Thymus (tissue), 11 donors: ENCODE measurements at regions not wholly inside any gene's neighbourhood (a gene's known extent, or its start where the extent isn't known, plus 50 kb on each side); places are given as distances from the start of the nearest gene placed in this dataset.

Source experiments
- DNase-seq, 9 donors: peaks; one replicate each; pipeline ENCODE4 v3.0.0-alpha.2; 2013; ENCODE audit warnings: low spot score in 9 of 9, low read depth in 6 of 9, missing footprints in 1 of 9
- H3K27ac ChIP-seq, 2 donors: one replicate each; pipeline ENCODE4 v1.5.1; 2013; ENCODE audit warnings: control low read depth in 1 of 2, low read depth in 1 of 2, low read length in 1 of 2, mild to moderate bottlenecking in 1 of 2, moderate library complexity in 1 of 2
- H3K27me3 ChIP-seq, 2 donors: one replicate each; pipeline ENCODE4 v1.5.1; 2013; ENCODE audit warnings: low read length in 1 of 2; ENCODE audit not compliant: control insufficient read depth in 2 of 2, insufficient read depth in 1 of 2
- H3K36me3 ChIP-seq, 2 donors: one replicate each; pipeline ENCODE4 v1.5.1; 2013; ENCODE audit warnings: low read length in 1 of 2, mild to moderate bottlenecking in 1 of 2, moderate library complexity in 1 of 2; ENCODE audit not compliant: control insufficient read depth in 2 of 2, insufficient read depth in 2 of 2
- H3K4me1 ChIP-seq, 2 donors: one replicate each; pipeline ENCODE4 v1.5.1; 2013; ENCODE audit warnings: low read length in 2 of 2; ENCODE audit not compliant: control insufficient read depth in 2 of 2, insufficient read depth in 2 of 2
- H3K4me3 ChIP-seq, 2 donors: one replicate each; pipeline ENCODE4 v1.5.1; 2013; ENCODE audit warnings: low read length in 2 of 2, control low read depth in 1 of 2, mild to moderate bottlenecking in 1 of 2
- H3K9me3 ChIP-seq, 2 donors: one replicate each; pipeline ENCODE4 v1.5.1; 2013; ENCODE audit warnings: low read length in 1 of 2, mild to moderate bottlenecking in 1 of 2; ENCODE audit not compliant: control insufficient read depth in 2 of 2, insufficient read depth in 1 of 2
- WGBS: extraction: QIAGEN DNeasy Blood & Tissue Kit; methylation state at CpG from one replicate; pipeline ENCODE4 v1.1.7; 2013; 5-methylcytosine and 5-hydroxymethylcytosine counted together
- donor health status: healthy.

- H3K4me3 ChIP-seq = no peak overlapping the region
- no peaks in the 10 kb centered on the region for H3K9me3 ChIP-seq
- WGBS = 75% methylated on average over 4 of the region's 4 CpGs
- no peak for DNase-seq
- H3K36me3 ChIP-seq = no peaks in the 10 kb centered on the region
- H3K27ac ChIP-seq = no peak overlapping the region
- H3K4me1 ChIP-seq = no peaks in the 10 kb centered on the region
- no peaks in the 10 kb centered on the region for H3K27me3 ChIP-seq
These were observed 919.3 kb downstream of the CDH11 start for GRCh38 chr16:64202571-64202970.

- 46% methylated on average over 1 of the region's 1 CpG for WGBS
- H3K27me3 ChIP-seq = no peaks in the 10 kb centered on the region
These were observed 925.4 kb downstream of the CDH11 start for GRCh38 chr16:64196444-64196843.

GRCh38 chr16:64185954-64186353 lies 935.9 kb downstream of the CDH11 start:
- Histone ChIP-seq H3K27ac (no peak overlapping the region), H3K4me1 (no peaks in the 10 kb centered on the region), H3K4me3 (no peak overlapping the region), H3K27me3 (no peaks in the 10 kb centered on the region), H3K36me3 (no peaks in the 10 kb centered on the region), H3K9me3 (no peaks in the 10 kb centered on the region)
- WGBS = 91% methylated on average over 3 of the region's 3 CpGs
- no peak for DNase-seq

More at GRCh38 chr16:64196444-64196843, 925.4 kb downstream of the CDH11 start:
- H3K4me1 ChIP-seq = no peaks in the 10 kb centered on the region
- no peak overlapping the region for H3K27ac ChIP-seq
- DNase-seq = no peak
- no peaks in the 10 kb centered on the region for H3K9me3 ChIP-seq
- H3K4me3 ChIP-seq = no peak overlapping the region
- H3K36me3 ChIP-seq = no peaks in the 10 kb centered on the region

- Histone ChIP-seq H3K4me1 (no peaks in the 10 kb centered on the region), H3K27ac (no peak overlapping the region), H3K9me3 (no peaks in the 10 kb centered on the region), H3K4me3 (no peak overlapping the region), H3K36me3 (no peaks in the 10 kb centered on the region), H3K27me3 (no peaks in the 10 kb centered on the region)
- DNase-seq = no peak
These were observed 937.7 kb downstream of the CDH11 start for GRCh38 chr16:64184156-64184555.

- WGBS = 95% methylated on average over 3 of the region's 3 CpGs
- no peaks in the 10 kb centered on the region for H3K36me3 ChIP-seq
These were observed 938.9 kb downstream of the CDH11 start for GRCh38 chr16:64182985-64183384.

GRCh38 chr16:64181271-64181925 lies 940.5 kb downstream of the CDH11 start:
- no peak overlapping the region for H3K27ac ChIP-seq
- no peaks in the 10 kb centered on the region for H3K9me3 ChIP-seq
- H3K4me1 ChIP-seq = no peaks in the 10 kb centered on the region
- H3K36me3 ChIP-seq = no peaks in the 10 kb centered on the region
- H3K27me3 ChIP-seq = no peaks in the 10 kb centered on the region
- H3K4me3 ChIP-seq = no peak overlapping the region
- WGBS = 83% methylated on average over 4 of the region's 4 CpGs
- no peak for DNase-seq

More at GRCh38 chr16:64182985-64183384, 938.9 kb downstream of the CDH11 start:
- no peaks in the 10 kb centered on the region for H3K4me1 ChIP-seq
- no peaks in the 10 kb centered on the region for H3K27me3 ChIP-seq
- no peak for DNase-seq
- no peak overlapping the region for H3K27ac ChIP-seq
- no peak overlapping the region for H3K4me3 ChIP-seq
- no peaks in the 10 kb centered on the region for H3K9me3 ChIP-seq

- no peak for DNase-seq
- no peaks in the 10 kb centered on the region for H3K4me1 ChIP-seq
- H3K27ac ChIP-seq = no peak overlapping the region
- whole genome bisulfite sequencing = 96% methylated on average over 4 of the region's 4 CpGs
- H3K9me3 ChIP-seq = no peaks in the 10 kb centered on the region
- H3K4me3 ChIP-seq = no peak overlapping the region
- H3K36me3 ChIP-seq = no peaks in the 10 kb centered on the region
- no peaks in the 10 kb centered on the region for H3K27me3 ChIP-seq
These were observed 941.5 kb downstream of the CDH11 start for GRCh38 chr16:64180136-64180900.

GRCh38 chr16:64174327-64174726 lies 947.5 kb downstream of the CDH11 start:
- no peaks in the 10 kb centered on the region for H3K9me3 ChIP-seq
- no peak overlapping the region for H3K4me3 ChIP-seq
- DNase-seq = no peak
- no peaks in the 10 kb centered on the region for H3K4me1 ChIP-seq
- 83% methylated on average over 2 of the region's 2 CpGs for WGBS
- H3K27ac ChIP-seq = no peak overlapping the region
- no peaks in the 10 kb centered on the region for H3K27me3 ChIP-seq
- H3K36me3 ChIP-seq = no peaks in the 10 kb centered on the region

GRCh38 chr16:64172652-64173051 lies 949.2 kb downstream of the CDH11 start:
- H3K27ac ChIP-seq = no peak overlapping the region
- 92% methylated on average over 3 of the region's 3 CpGs for WGBS

More at GRCh38 chr16:64172652-64173051, 949.2 kb downstream of the CDH11 start:
- no peaks in the 10 kb centered on the region for H3K9me3 ChIP-seq
- H3K36me3 ChIP-seq = no peaks in the 10 kb centered on the region
- H3K4me1 ChIP-seq = no peaks in the 10 kb centered on the region
- H3K4me3 ChIP-seq = no peak overlapping the region
- H3K27me3 ChIP-seq = no peaks in the 10 kb centered on the region
- DNase-seq = no peak
